ENCODE measurements at regions not wholly inside any gene's neighbourhood (a gene's known extent, or its start where the extent isn't known, plus 50 kb on each side); places are given as distances from the start of the nearest gene placed in this dataset.

GRCh38 chr2:116319001-116319400 is 1495.5 kb upstream of the DDX18 start:
- H3K4me1 Mint-ChIP-seq (ENCODE audit: low read depth): no peaks in the 10 kb centered on the region
- no peaks in the 10 kb centered on the region for H3K27me3 Mint-ChIP-seq
- Histone ChIP-seq H3K27ac (ENCODE audit: low read depth in 1 of 2, low read length in 2 of 2) (no peak overlapping the region), H3K4me1 (ENCODE audit: insufficient read depth, low read length) (no peaks in the 10 kb centered on the region), H3K9me3 (ENCODE audit: control insufficient read depth in 1 of 2, insufficient read depth in 1 of 2, low read length in 2 of 2) (no peaks in the 10 kb centered on the region), H3K4me3 (ENCODE audit: low read length) (no peak overlapping the region), H3K36me3 (ENCODE audit: insufficient read depth, low read length) (no peaks in the 10 kb centered on the region), H3K27me3 (ENCODE audit: control insufficient read depth in 1 of 2, insufficient read depth in 2 of 2, low read length in 2 of 2) (no peaks in the 10 kb centered on the region)
- H3K27ac Mint-ChIP-seq: no peak overlapping the region
- ATAC-seq (ENCODE audit: poor library complexity) (no peak), DNase-seq (no peak)
- TF ChIP-seq CTCF (IDR thresholded peaks at IDR 0.05): no peak
- H3K4me3 Mint-ChIP-seq: no peak overlapping the region
- CTCF ChIA-PET: no interaction called here
- intact Hi-C loops (cut with DNase I, micrococcal nuclease): no loop called here
- H3K9me3 Mint-ChIP-seq: peaks cover 22% of the 10 kb centered on the region
- POLR2A ChIA-PET: no interaction called here
- no peaks in the 10 kb centered on the region for H3K36me3 Mint-ChIP-seq (ENCODE audit: low read depth)

- ATAC-seq (ENCODE audit: poor library complexity): no peak
- no peaks in the 10 kb centered on the region for H3K27me3 Mint-ChIP-seq
- Histone ChIP-seq H3K4me1 (ENCODE audit: insufficient read depth, low read length) (no peaks in the 10 kb centered on the region), H3K36me3 (ENCODE audit: insufficient read depth, low read length) (no peaks in the 10 kb centered on the region), H3K27ac (ENCODE audit: low read depth in 1 of 2, low read length in 2 of 2) (no peak overlapping the region), H3K27me3 (ENCODE audit: control insufficient read depth in 1 of 2, insufficient read depth in 2 of 2, low read length in 2 of 2) (no peaks in the 10 kb centered on the region), H3K4me3 (ENCODE audit: low read length) (no peak overlapping the region), H3K9me3 (ENCODE audit: control insufficient read depth in 1 of 2, insufficient read depth in 1 of 2, low read length in 2 of 2) (no peaks in the 10 kb centered on the region)
- CTCF ChIA-PET: no interaction called here
- H3K36me3 Mint-ChIP-seq (ENCODE audit: low read depth): no peaks in the 10 kb centered on the region
- TF ChIP-seq CTCF (IDR thresholded peaks at IDR 0.05): no peak
- no peaks in the 10 kb centered on the region for H3K4me1 Mint-ChIP-seq (ENCODE audit: low read depth)
- POLR2A ChIA-PET: no interaction called here
- peaks cover 17% of the 10 kb centered on the region for H3K9me3 Mint-ChIP-seq
- no peak for DNase-seq
- H3K4me3 Mint-ChIP-seq: no peak overlapping the region
- intact Hi-C loops (cut with DNase I, micrococcal nuclease): no loop called here
- H3K27ac Mint-ChIP-seq: no peak overlapping the region
These were observed 1494.6 kb upstream of the DDX18 start for GRCh38 chr2:116319935-116320334.

GRCh38 chr2:116329280-116329679 is 1485.2 kb upstream of the DDX18 start:
- DNase-seq (no peak), ATAC-seq (ENCODE audit: poor library complexity) (no peak)
- Histone ChIP-seq H3K27me3 (ENCODE audit: control insufficient read depth in 1 of 2, insufficient read depth in 2 of 2, low read length in 2 of 2) (no peaks in the 10 kb centered on the region), H3K4me1 (ENCODE audit: insufficient read depth, low read length) (no peaks in the 10 kb centered on the region), H3K36me3 (ENCODE audit: insufficient read depth, low read length) (no peaks in the 10 kb centered on the region), H3K27ac (ENCODE audit: low read depth in 1 of 2, low read length in 2 of 2) (no peak overlapping the region), H3K9me3 (ENCODE audit: control insufficient read depth in 1 of 2, insufficient read depth in 1 of 2, low read length in 2 of 2) (peaks cover 0 to 4% of the 10 kb centered on the region in 2 experiments), H3K4me3 (ENCODE audit: low read length) (no peak overlapping the region)
- no peak overlapping the region for H3K27ac Mint-ChIP-seq
- TF ChIP-seq CTCF (IDR thresholded peaks at IDR 0.05): no peak
- peaks cover 2% of the 10 kb centered on the region for H3K9me3 Mint-ChIP-seq
- no peak overlapping the region for H3K4me3 Mint-ChIP-seq
- CTCF ChIA-PET: no interaction called here
- H3K27me3 Mint-ChIP-seq: no peaks in the 10 kb centered on the region
- POLR2A ChIA-PET: no interaction called here
- intact Hi-C loops (cut with DNase I, micrococcal nuclease): no loop called here
- no peaks in the 10 kb centered on the region for H3K36me3 Mint-ChIP-seq (ENCODE audit: low read depth)
- no peaks in the 10 kb centered on the region for H3K4me1 Mint-ChIP-seq (ENCODE audit: low read depth)
